Astrocyte of the spinal cord (primary cell): ENCODE measurements at regions not wholly inside any gene's neighbourhood (a gene's known extent, or its start where the extent isn't known, plus 50 kb on each side); places are given as distances from the start of the nearest gene placed in this dataset.
"Not testable (repeated sequence)": the region's sequence is repeated elsewhere in the genome, so short reads cannot be mapped to it uniquely, and the experiment has no call there.

Experiments
- DNase-seq: peaks from one replicate; pipeline ENCODE4 v3.0.0; 2011; ENCODE audit warnings: low read depth, low spot score
- H3K4me3 ChIP-seq: 2 replicates; pipeline ENCODE4 v1.5.1; 2011; ENCODE audit warnings: low read depth, mild to moderate bottlenecking, low read length, moderate library complexity
- CTCF ChIP-seq: IDR thresholded peaks from 2 replicates; pipeline ENCODE4 v1.5.1; 2012; ENCODE audit warnings: low read depth, mild to moderate bottlenecking, low read length, inconsistent platforms
- in situ Hi-C: cut with HindIII; loops from 2 replicates; pipeline ENCODE4 v1.10.0; 2017; ENCODE audit warnings: low sequenced_read_pairs

GRCh38 chr11:89590008-89590632 is 98.9 kb upstream of the NOX4 start:
- in situ Hi-C loops, H3K4me3 ChIP-seq, DNase-seq: not testable (repeated sequence)

- H3K4me3 ChIP-seq, in situ Hi-C loops: not testable (repeated sequence)
- peak; percentile 47 for DNase-seq
These were observed 108.8 kb upstream of the TRIM77 start for GRCh38 chr11:89601263-89601662.

- H3K4me3 ChIP-seq: no peak overlapping the region
- no peak for DNase-seq
- in situ Hi-C loops: no loop called here
- no peak for TF ChIP-seq CTCF
These were observed 105.8 kb upstream of the TRIM77 start for GRCh38 chr11:89604281-89604680.

- H3K4me3 ChIP-seq, in situ Hi-C loops: not testable (repeated sequence)
- DNase-seq: peak; percentile 81
These were observed 103.3 kb upstream of the TRIM77 start for GRCh38 chr11:89606845-89607244.

- H3K4me3 ChIP-seq, in situ Hi-C loops, DNase-seq: not testable (repeated sequence)
These were observed 102.6 kb upstream of the TRIM77 start for GRCh38 chr11:89607497-89607896.

GRCh38 chr11:89608234-89608966 is 101.7 kb upstream of the TRIM77 start:
- in situ Hi-C loops: no loop called here
- no peak for DNase-seq
- no peak overlapping the region for H3K4me3 ChIP-seq
- no peak for TF ChIP-seq CTCF

GRCh38 chr11:89612096-89612495 is 98.0 kb upstream of the TRIM77 start:
- in situ Hi-C loops: no loop called here
- TF ChIP-seq CTCF: no peak
- no peak for DNase-seq
- no peak overlapping the region for H3K4me3 ChIP-seq

- no peak overlapping the region for H3K4me3 ChIP-seq
- TF ChIP-seq CTCF: no peak
- in situ Hi-C loops: no loop called here
- DNase-seq: no peak
These were observed 96.2 kb upstream of the TRIM77 start for GRCh38 chr11:89613911-89614310.

GRCh38 chr11:89614428-89614827 is 95.7 kb upstream of the TRIM77 start:
- DNase-seq: peak; percentile 27
- peak; percentile 16 for TF ChIP-seq CTCF
- in situ Hi-C loops, H3K4me3 ChIP-seq: not testable (repeated sequence)

GRCh38 chr11:89615642-89616041 is 94.5 kb upstream of the TRIM77 start:
- H3K4me3 ChIP-seq, in situ Hi-C loops, DNase-seq: not testable (repeated sequence)

- DNase-seq, in situ Hi-C loops, H3K4me3 ChIP-seq: not testable (repeated sequence)
These were observed 93.9 kb upstream of the TRIM77 start for GRCh38 chr11:89616161-89616560.
